ENCODE measurements at regions not wholly inside any gene's neighbourhood (a gene's known extent, or its start where the extent isn't known, plus 50 kb on each side); places are given as distances from the start of the nearest gene placed in this dataset.

DNA sequence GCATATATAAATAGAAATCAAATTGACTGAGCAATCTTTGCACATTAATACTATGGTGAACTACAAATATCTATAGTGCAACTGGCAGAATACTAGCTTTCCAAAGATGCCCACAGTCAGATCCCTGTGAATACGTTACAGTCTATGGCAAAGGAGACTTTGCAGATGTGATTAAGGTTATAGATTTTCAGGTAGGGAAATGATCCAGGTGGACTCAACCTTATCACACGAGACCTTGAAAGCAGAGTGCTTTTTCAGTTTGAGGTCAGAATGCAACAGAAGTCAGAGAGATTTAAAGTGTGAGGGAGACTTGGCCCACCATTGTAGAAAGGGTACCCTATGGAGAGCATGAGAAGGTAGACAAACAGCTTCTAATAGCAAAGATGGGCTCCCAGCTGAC is 122.6 kb downstream of the TRIB2 start:
- CTCF ChIA-PET (ENCODE audit: partially characterized antibody): no interaction called here
- 93% methylated on average over 2 of the region's 2 CpGs; no CpG with 5 or more reads in 1 of the 2 experiments for WGBS, 2 experiments (ENCODE audit: extremely low coverage in 1 of 2, insufficient coverage in 1 of 2, insufficient read length in 1 of 2, insufficient replicate concordance in 2 of 2, low coverage in 1 of 2, low lambda C conversion rate in 2 of 2, missing lambda C conversion rate in 1 of 2)
- DNase-seq (ENCODE audit: low read depth in 1 of 2, low spot score in 2 of 2): no peak
- no peak for TF ChIP-seq CHD1 (IDR thresholded peaks at IDR 0.05; ENCODE audit: low read depth, low read length)
- TF ChIP-seq SAP30 (IDR thresholded peaks at IDR 0.05; ENCODE audit: insufficient read depth, insufficient replicate concordance, low read length): no peak
- no peak for TF ChIP-seq MAX (IDR thresholded peaks at IDR 0.05)
- no peak for TF ChIP-seq ZNF274 (IDR thresholded peaks at IDR 0.05; ENCODE audit: borderline replicate concordance, extremely low read depth, low read length)
- no peak for TF ChIP-seq POU5F1 (IDR thresholded peaks at IDR 0.05; ENCODE audit: low read depth, low read length)
- no peak for TF ChIP-seq EGR1 (IDR thresholded peaks at IDR 0.05; ENCODE audit: borderline replicate concordance, low read depth, low read length)
- no peak for TF ChIP-seq KDM1A (IDR thresholded peaks at IDR 0.05; ENCODE audit: borderline replicate concordance, low read length)
- TF ChIP-seq, protein P1, sequence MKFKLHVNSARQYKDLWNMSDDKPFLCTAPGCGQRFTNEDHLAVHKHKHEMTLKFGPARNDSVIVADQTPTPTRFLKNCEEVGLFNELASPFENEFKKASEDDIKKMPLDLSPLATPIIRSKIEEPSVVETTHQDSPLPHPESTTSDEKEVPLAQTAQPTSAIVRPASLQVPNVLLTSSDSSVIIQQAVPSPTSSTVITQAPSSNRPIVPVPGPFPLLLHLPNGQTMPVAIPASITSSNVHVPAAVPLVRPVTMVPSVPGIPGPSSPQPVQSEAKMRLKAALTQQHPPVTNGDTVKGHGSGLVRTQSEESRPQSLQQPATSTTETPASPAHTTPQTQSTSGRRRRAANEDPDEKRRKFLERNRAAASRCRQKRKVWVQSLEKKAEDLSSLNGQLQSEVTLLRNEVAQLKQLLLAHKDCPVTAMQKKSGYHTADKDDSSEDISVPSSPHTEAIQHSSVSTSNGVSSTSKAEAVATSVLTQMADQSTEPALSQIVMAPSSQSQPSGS (IDR thresholded peaks at IDR 0.05; ENCODE audit: low read length): no peak

More for the DNA sequence above, 122.6 kb downstream of the TRIB2 start:
- Histone ChIP-seq H3K18ac (ENCODE audit: extremely low read depth, low read length) (no peak overlapping the region), H3K4me2 (ENCODE audit: insufficient read depth in 1 of 2, low read depth in 2 of 2, low read length in 2 of 2) (no peak overlapping the region), H3K4ac (replicated peaks; ENCODE audit: insufficient read length, low read depth, low read length) (no peak overlapping the region), H3K4me3 (ENCODE audit: extremely low read depth in 1 of 4, insufficient read depth in 2 of 4, low read depth in 3 of 4, low read length in 4 of 4) (no peak overlapping the region), H4K20me1 (replicated peaks in 1 of 2; ENCODE audit: control insufficient read depth in 1 of 2, insufficient read depth in 2 of 2, low read length in 2 of 2) (no peaks in the 10 kb centered on the region), H3K27me3 (replicated peaks in 1 of 4; ENCODE audit: control insufficient read depth in 3 of 4, extremely low read depth in 1 of 4, insufficient read depth in 3 of 4, low read length in 3 of 4) (no peaks in the 10 kb centered on the region), H4K8ac (ENCODE audit: extremely low read depth, insufficient read depth, low read length) (no peak overlapping the region), H2BK120ac (replicated peaks; ENCODE audit: low read depth, low read length) (no peak overlapping the region), H2BK15ac (ENCODE audit: low read length) (no peak overlapping the region), H3K79me2 (ENCODE audit: control insufficient read depth in 1 of 2, insufficient read depth in 2 of 2, low read length in 2 of 2) (no peaks in the 10 kb centered on the region), H3K56ac (replicated peaks; ENCODE audit: insufficient read length, low read depth, low read length) (no peak overlapping the region), H2AK5ac (ENCODE audit: low read depth, low read length) (no peak overlapping the region), H3K9ac (replicated peaks in 1 of 4; ENCODE audit: extremely low read depth in 1 of 4, low read depth in 3 of 4, low read length in 3 of 4) (no peak overlapping the region), H3K23me2 (ENCODE audit: low read depth, low read length) (no peaks in the 10 kb centered on the region), H2BK5ac (ENCODE audit: low read depth, low read length) (no peak overlapping the region), H4K5ac (ENCODE audit: insufficient read length, low read depth, low read length) (no peak overlapping the region), H3K4me1 (replicated peaks in 1 of 4; ENCODE audit: control insufficient read depth in 3 of 4, insufficient read depth in 4 of 4, low read length in 3 of 4) (no peaks in the 10 kb centered on the region; a peak in 1 of 7 replicates), H3K27ac (ENCODE audit: low read depth, low read length) (no peak overlapping the region), H3K36me3 (ENCODE audit: control insufficient read depth in 2 of 4, insufficient read depth in 4 of 4, low read length in 3 of 4) (no peaks in the 10 kb centered on the region), H4K91ac (replicated peaks; ENCODE audit: insufficient read length, low read length) (no peak overlapping the region), H2BK20ac (ENCODE audit: low read length) (no peak overlapping the region), H3K23ac (ENCODE audit: insufficient read length) (no peak overlapping the region), H3K9me3 (ENCODE audit: insufficient read depth in 2 of 2, low read depth in 1 of 2, low read length in 1 of 2) (no peaks in the 10 kb centered on the region), H2BK12ac (ENCODE audit: low read depth, low read length) (no peak overlapping the region), H3K79me1 (ENCODE audit: low read depth, low read length) (no peaks in the 10 kb centered on the region), H3K14ac (ENCODE audit: insufficient read length) (no peak overlapping the region), H2AFZ (ENCODE audit: low read length) (no peak overlapping the region)
- FAIRE-seq: no peak
- POLR2A ChIA-PET (ENCODE audit: partially characterized antibody): no interaction called here

Data from H1 (cell line).